ENCODE measurements at regions not wholly inside any gene's neighbourhood (a gene's known extent, or its start where the extent isn't known, plus 50 kb on each side); places are given as distances from the start of the nearest gene placed in this dataset.

DNA sequence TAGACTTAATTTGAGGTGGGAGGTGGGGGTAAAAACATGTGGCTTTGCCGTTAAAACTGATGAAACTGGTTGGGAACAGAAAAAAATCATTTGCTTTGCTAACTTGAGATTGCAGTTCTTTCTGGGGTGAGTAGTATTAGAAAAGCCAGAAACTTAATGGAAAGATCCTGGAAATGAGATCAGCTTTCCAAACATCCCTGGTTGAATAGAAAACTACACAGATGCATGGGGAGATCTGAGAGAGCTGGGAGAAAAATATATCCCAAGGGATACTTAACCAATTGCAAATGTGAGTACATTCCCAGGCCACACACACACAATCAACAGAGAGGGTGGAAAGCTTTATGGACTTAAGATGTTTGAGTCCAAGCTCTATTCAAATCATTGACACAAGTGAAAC is 222.3 kb downstream of the YTHDC2 start:
- 0% methylated on average over 1 of the region's 1 CpG for WGBS (ENCODE audit: insufficient coverage, low coverage, missing lambda C conversion rate)
- Histone ChIP-seq H3K36me3 (ENCODE audit: control insufficient read depth, insufficient read depth, low read length) (no peaks in the 10 kb centered on the region), H3K4me1 (replicated peaks in 1 of 2; ENCODE audit: control insufficient read depth in 2 of 2, insufficient read depth in 2 of 2, low read length in 2 of 2) (no peaks in the 10 kb centered on the region), H3K9me1 (ENCODE audit: control insufficient read depth, insufficient read depth, low read length) (no peaks in the 10 kb centered on the region), H3K9ac (ENCODE audit: insufficient read depth in 1 of 2, low read depth in 2 of 2, low read length in 2 of 2) (no peak overlapping the region), H3K9me3 (replicated peaks; ENCODE audit: control insufficient read depth, insufficient read depth, low read depth, low read length) (no peaks in the 10 kb centered on the region), H2AFZ (ENCODE audit: low read depth, low read length) (no peak overlapping the region), H4K20me1 (replicated peaks; ENCODE audit: control insufficient read depth, insufficient read depth, low read length) (no peaks in the 10 kb centered on the region), H3K79me2 (ENCODE audit: control insufficient read depth, insufficient read depth, low read length) (no peaks in the 10 kb centered on the region), H3K4me2 (ENCODE audit: insufficient read depth, low read length) (no peak overlapping the region), H3K27ac (ENCODE audit: extremely low read depth, low read depth, low read length) (no peak overlapping the region), H3K27me3 (ENCODE audit: control insufficient read depth in 2 of 2, insufficient read depth in 2 of 2, low read length in 2 of 2) (no peaks in the 10 kb centered on the region), H3K4me3 (no peak overlapping the region)
- ATAC-seq (no peak), FAIRE-seq (no peak), DNase-seq (ENCODE audit: extremely low read depth in 1 of 4, low spot score in 3 of 4) (no peak)
- POLR2A ChIA-PET: interaction anchor here (0.8 kb wide), 1 partner anchor 1431 kb away, joined by 4 read pairs; no protein-coding TSS in a partner anchor
- CTCF ChIA-PET (ENCODE audit: low intra/inter-chr PET ratio): no interaction called here
- in situ Hi-C loops (cut with MboI) (no loop called here), intact Hi-C loops (cut with micrococcal nuclease) (no loop called here)
- BruUV-seq (replicated peaks): no TSS peak
- TF ChIP-seq TFAM (CRISPR knock-in tag; conservative IDR thresholded peaks at IDR 0.05) (no peak), GABPB2 (CRISPR knock-in tag; conservative IDR thresholded peaks at IDR 0.05) (no peak), PTBP1 (IDR thresholded peaks at IDR 0.05; ENCODE audit: low read depth, low read length) (no peak), MTA2 (IDR thresholded peaks at IDR 0.05; ENCODE audit: low read depth) (no peak), ZNF551 (CRISPR knock-in tag; IDR thresholded peaks at IDR 0.05) (no peak), STAG1 (CRISPR knock-in tag; IDR thresholded peaks at IDR 0.05; ENCODE audit: borderline replicate concordance) (no peak), ARID1B (IDR thresholded peaks at IDR 0.05) (no peak), ZNF444 (CRISPR knock-in tag; IDR thresholded peaks at IDR 0.05) (no peak), FOSL1 (tag; conservative IDR thresholded peaks at IDR 0.05) (no peak), TCFL5 (CRISPR knock-in tag; conservative IDR thresholded peaks at IDR 0.05) (no peak), CHD1 (IDR thresholded peaks at IDR 0.05; ENCODE audit: low read length) (no peak), CSDE1 (IDR thresholded peaks at IDR 0.05) (no peak), TEAD2 (tag; IDR thresholded peaks at IDR 0.05) (no peak)
- TF ChIP-seq, protein P1, sequence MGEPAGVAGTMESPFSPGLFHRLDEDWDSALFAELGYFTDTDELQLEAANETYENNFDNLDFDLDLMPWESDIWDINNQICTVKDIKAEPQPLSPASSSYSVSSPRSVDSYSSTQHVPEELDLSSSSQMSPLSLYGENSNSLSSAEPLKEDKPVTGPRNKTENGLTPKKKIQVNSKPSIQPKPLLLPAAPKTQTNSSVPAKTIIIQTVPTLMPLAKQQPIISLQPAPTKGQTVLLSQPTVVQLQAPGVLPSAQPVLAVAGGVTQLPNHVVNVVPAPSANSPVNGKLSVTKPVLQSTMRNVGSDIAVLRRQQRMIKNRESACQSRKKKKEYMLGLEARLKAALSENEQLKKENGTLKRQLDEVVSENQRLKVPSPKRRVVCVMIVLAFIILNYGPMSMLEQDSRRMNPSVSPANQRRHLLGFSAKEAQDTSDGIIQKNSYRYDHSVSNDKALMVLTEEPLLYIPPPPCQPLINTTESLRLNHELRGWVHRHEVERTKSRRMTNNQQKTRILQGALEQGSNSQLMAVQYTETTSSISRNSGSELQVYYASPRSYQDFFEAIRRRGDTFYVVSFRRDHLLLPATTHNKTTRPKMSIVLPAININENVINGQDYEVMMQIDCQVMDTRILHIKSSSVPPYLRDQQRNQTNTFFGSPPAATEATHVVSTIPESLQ (CRISPR knock-in tag; IDR thresholded peaks at IDR 0.05): no peak
- TF ChIP-seq, protein P2, sequence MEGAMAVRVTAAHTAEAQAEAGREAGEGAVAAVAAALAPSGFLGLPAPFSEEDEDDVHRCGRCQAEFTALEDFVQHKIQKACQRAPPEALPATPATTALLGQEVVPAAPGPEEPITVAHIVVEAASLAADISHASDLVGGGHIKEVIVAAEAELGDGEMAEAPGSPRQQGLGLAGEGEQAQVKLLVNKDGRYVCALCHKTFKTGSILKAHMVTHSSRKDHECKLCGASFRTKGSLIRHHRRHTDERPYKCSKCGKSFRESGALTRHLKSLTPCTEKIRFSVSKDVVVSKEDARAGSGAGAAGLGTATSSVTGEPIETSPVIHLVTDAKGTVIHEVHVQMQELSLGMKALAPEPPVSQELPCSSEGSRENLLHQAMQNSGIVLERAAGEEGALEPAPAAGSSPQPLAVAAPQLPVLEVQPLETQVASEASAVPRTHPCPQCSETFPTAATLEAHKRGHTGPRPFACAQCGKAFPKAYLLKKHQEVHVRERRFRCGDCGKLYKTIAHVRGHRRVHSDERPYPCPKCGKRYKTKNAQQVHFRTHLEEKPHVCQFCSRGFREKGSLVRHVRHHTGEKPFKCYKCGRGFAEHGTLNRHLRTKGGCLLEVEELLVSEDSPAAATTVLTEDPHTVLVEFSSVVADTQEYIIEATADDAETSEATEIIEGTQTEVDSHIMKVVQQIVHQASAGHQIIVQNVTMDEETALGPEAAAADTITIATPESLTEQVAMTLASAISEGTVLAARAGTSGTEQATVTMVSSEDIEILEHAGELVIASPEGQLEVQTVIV (CRISPR knock-in tag; IDR thresholded peaks at IDR 0.05; ENCODE audit: borderline replicate concordance): no peak
- TF ChIP-seq, protein P3, sequence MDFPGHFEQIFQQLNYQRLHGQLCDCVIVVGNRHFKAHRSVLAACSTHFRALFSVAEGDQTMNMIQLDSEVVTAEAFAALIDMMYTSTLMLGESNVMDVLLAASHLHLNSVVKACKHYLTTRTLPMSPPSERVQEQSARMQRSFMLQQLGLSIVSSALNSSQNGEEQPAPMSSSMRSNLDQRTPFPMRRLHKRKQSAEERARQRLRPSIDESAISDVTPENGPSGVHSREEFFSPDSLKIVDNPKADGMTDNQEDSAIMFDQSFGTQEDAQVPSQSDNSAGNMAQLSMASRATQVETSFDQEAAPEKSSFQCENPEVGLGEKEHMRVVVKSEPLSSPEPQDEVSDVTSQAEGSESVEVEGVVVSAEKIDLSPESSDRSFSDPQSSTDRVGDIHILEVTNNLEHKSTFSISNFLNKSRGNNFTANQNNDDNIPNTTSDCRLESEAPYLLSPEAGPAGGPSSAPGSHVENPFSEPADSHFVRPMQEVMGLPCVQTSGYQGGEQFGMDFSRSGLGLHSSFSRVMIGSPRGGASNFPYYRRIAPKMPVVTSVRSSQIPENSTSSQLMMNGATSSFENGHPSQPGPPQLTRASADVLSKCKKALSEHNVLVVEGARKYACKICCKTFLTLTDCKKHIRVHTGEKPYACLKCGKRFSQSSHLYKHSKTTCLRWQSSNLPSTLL (IDR thresholded peaks at IDR 0.05): no peak
- TF ChIP-seq, protein P4, sequence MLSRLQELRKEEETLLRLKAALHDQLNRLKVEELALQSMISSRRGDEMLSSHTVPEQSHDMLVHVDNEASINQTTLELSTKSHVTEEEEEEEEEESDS (CRISPR knock-in tag; IDR thresholded peaks at IDR 0.05): no peak
